NT2/D1 (cell line): ENCODE measurements at regions not wholly inside any gene's neighbourhood (a gene's known extent, or its start where the extent isn't known, plus 50 kb on each side); places are given as distances from the start of the nearest gene placed in this dataset.

Source experiments
- YY1 ChIP-seq: IDR thresholded peaks from 2 replicates; pipeline ENCODE4 v1.6.1; 2011; ENCODE audit not compliant: insufficient read length, insufficient read depth
- ZNF274 ChIP-seq: IDR thresholded peaks from 2 replicates; pipeline ENCODE4 v1.6.1; 2011; ENCODE audit warnings: mild to moderate bottlenecking, low read depth, low read length

GRCh38 chr2:66717218-66717905, 282.4 kb downstream of the MEIS1 start:
- TF ChIP-seq ZNF274 (no peak), YY1 (no peak)
